DOHH2 (cell line): ENCODE measurements at regions not wholly inside any gene's neighbourhood (a gene's known extent, or its start where the extent isn't known, plus 50 kb on each side); places are given as distances from the start of the nearest gene placed in this dataset.

Source experiments
- CTCF ChIP-seq: fragments of 200-600 bp; sonication (generic); IDR thresholded peaks from one replicate; pipeline ENCODE4 v1.5.1; 2014; ENCODE audit warnings: antibody characterized with exemption, mild to moderate bottlenecking, low read depth, low read length; ENCODE audit not compliant: poor library complexity, severe bottlenecking
- EZH2phosphoT487 ChIP-seq: fragments of 200-600 bp; sonication (generic); IDR thresholded peaks from 2 replicates; pipeline ENCODE4 v1.6.1; 2017; ENCODE audit warnings: borderline replicate concordance, mild to moderate bottlenecking, antibody characterized with exemption, low read length, moderate library complexity, mixed read lengths

- TF ChIP-seq CTCF (no peak), EZH2phosphoT487 (no peak)
These were observed 188.8 kb upstream of the ATP10B start for GRCh38 chr5:161040818-161041217.
